HFFc6 (cell line): ENCODE measurements at regions not wholly inside any gene's neighbourhood (a gene's known extent, or its start where the extent isn't known, plus 50 kb on each side); places are given as distances from the start of the nearest gene placed in this dataset.

Experiments
- DNase-seq: peaks from one replicate; pipeline ENCODE4 v3.0.0-alpha.2; 2018
- H3K27ac Mint-ChIP-seq: 2 replicates; pipeline ENCODE4 v1.8.0; 2020; ENCODE audit warnings: mild to moderate bottlenecking, mixed read lengths
- H3K27me3 Mint-ChIP-seq: 2 replicates; pipeline ENCODE4 v1.8.0; 2021; ENCODE audit warnings: mild to moderate bottlenecking, moderate library complexity, mixed read lengths; ENCODE audit not compliant: insufficient read depth
- H3K36me3 Mint-ChIP-seq: 2 replicates; pipeline ENCODE4 v1.8.0; 2021; ENCODE audit warnings: low read depth, mixed read lengths
- H3K4me1 Mint-ChIP-seq: 2 replicates; pipeline ENCODE4 v1.8.0; 2020; ENCODE audit warnings: low read depth, mixed read lengths
- H3K4me3 Mint-ChIP-seq: 2 replicates; pipeline ENCODE4 v1.8.0; 2020; ENCODE audit warnings: mild to moderate bottlenecking, moderate library complexity, mixed read lengths
- H3K9me3 Mint-ChIP-seq: 2 replicates; pipeline ENCODE4 v1.8.0; 2020; ENCODE audit warnings: mild to moderate bottlenecking, mixed read lengths
- CTCF ChIP-seq: fragments of 200-600 bp; sonication (generic); IDR thresholded peaks from 2 replicates; pipeline ENCODE4 v1.5.0; 2021; ENCODE audit warnings: antibody characterized with exemption, mild to moderate bottlenecking

GRCh38 chr1:72483846-72484357, 201.6 kb upstream of the NEGR1 start:
- Mint-ChIP-seq H3K4me1 (peaks cover 6% of the 10 kb centered on the region; the same call in 1 of the 2 replicates), H3K4me3 (no peak overlapping the region), H3K36me3 (peaks cover 10% of the 10 kb centered on the region), H3K9me3 (peaks cover 14% of the 10 kb centered on the region), H3K27ac (no peak overlapping the region), H3K27me3 (no peaks in the 10 kb centered on the region)
- DNase-seq, result no peak
- no peak for TF ChIP-seq CTCF

- H3K4me1 Mint-ChIP-seq, result peaks cover 6% of the 10 kb centered on the region; the same call in 1 of the 2 replicates
- no peaks in the 10 kb centered on the region for H3K27me3 Mint-ChIP-seq
- H3K9me3 Mint-ChIP-seq, result peaks cover 16% of the 10 kb centered on the region
- TF ChIP-seq CTCF, result no peak
- no peak for DNase-seq
- no peak overlapping the region for H3K4me3 Mint-ChIP-seq
- peaks cover 12% of the 10 kb centered on the region for H3K36me3 Mint-ChIP-seq
- H3K27ac Mint-ChIP-seq, result no peak overlapping the region
Observed at GRCh38 chr1:72482736-72483413, 200.5 kb upstream of the NEGR1 start.

- no peak overlapping the region for H3K4me3 Mint-ChIP-seq
- no peak overlapping the region for H3K27ac Mint-ChIP-seq
- H3K36me3 Mint-ChIP-seq, result peaks cover 12% of the 10 kb centered on the region
- peaks cover 16% of the 10 kb centered on the region for H3K9me3 Mint-ChIP-seq
- TF ChIP-seq CTCF, result no peak
- no peaks in the 10 kb centered on the region for H3K27me3 Mint-ChIP-seq
- no peak for DNase-seq
- H3K4me1 Mint-ChIP-seq, result peaks cover 6% of the 10 kb centered on the region; the same call in 1 of the 2 replicates
Observed at GRCh38 chr1:72481420-72481970, 199.2 kb upstream of the NEGR1 start.

- TF ChIP-seq CTCF, result no peak
- no peaks in the 10 kb centered on the region for H3K9me3 Mint-ChIP-seq
- H3K4me1 Mint-ChIP-seq, result 0 out of 2 replicates have a peak, but pooled peaks cover 8% of the 10 kb centered on the region
- no peaks in the 10 kb centered on the region for H3K27me3 Mint-ChIP-seq
- H3K36me3 Mint-ChIP-seq, result no peaks in the 10 kb centered on the region
- no peak overlapping the region for H3K4me3 Mint-ChIP-seq
- DNase-seq, result no peak
- no peak overlapping the region for H3K27ac Mint-ChIP-seq
Observed at GRCh38 chr1:72466376-72466775, 184.0 kb upstream of the NEGR1 start.

GRCh38 chr1:72462186-72462905, 180.0 kb upstream of the NEGR1 start:
- no peak overlapping the region for H3K27ac Mint-ChIP-seq
- no peaks in the 10 kb centered on the region for H3K4me1 Mint-ChIP-seq
- no peaks in the 10 kb centered on the region for H3K9me3 Mint-ChIP-seq
- H3K4me3 Mint-ChIP-seq, result no peak overlapping the region
- no peak for TF ChIP-seq CTCF
- no peaks in the 10 kb centered on the region for H3K36me3 Mint-ChIP-seq
- H3K27me3 Mint-ChIP-seq, result no peaks in the 10 kb centered on the region
- no peak for DNase-seq
